Keratinocyte (primary cell): ENCODE measurements at regions not wholly inside any gene's neighbourhood (a gene's known extent, or its start where the extent isn't known, plus 50 kb on each side); places are given as distances from the start of the nearest gene placed in this dataset.

Source experiments
- EZH2 ChIP-seq: IDR thresholded peaks from one replicate; pipeline ENCODE4 v1.6.1; 2012; ENCODE audit warnings: inconsistent platforms, mild to moderate bottlenecking, low read length, moderate library complexity
- TF ChIP-seq, protein P1 (sequence below), 3 experiments: IDR thresholded peaks in 1 of 3; conservative IDR thresholded peaks in 1 of 3; optimal IDR thresholded peaks in 1 of 3; 2 replicates in 2 of 3; 3 replicates in 1 of 3; pipeline versions ENCODE3 to v1.5.1; 2011; ENCODE audit warnings: low read length in 3 of 3, mild to moderate bottlenecking in 3 of 3, moderate library complexity in 2 of 3, control low read depth in 1 of 3, inconsistent platforms in 1 of 3; ENCODE audit not compliant: insufficient read depth in 2 of 3; ENCODE audit errors: extremely low read depth in 1 of 3

DNA sequence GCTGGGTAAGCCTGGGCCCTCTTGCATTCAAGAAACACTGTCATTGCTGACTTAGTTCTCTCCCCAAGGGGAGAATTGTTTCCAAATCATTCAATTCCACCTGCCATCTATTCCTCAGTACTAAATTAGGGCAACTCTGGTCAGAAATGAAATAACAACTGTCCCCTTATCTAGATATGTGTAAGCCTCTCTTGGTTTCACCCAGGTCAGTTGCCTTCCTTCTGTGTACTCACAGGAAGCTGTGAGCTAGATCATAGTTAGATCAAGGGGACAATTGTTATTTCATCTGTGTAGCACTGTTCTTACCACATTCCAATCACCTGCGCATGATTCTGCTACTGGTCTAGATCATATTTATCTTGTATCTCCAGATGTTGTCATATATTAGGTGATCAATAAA lies 483.0 kb upstream of the SORCS1 start:
- no peak for TF ChIP-seq EZH2
- TF ChIP-seq, protein P1, sequence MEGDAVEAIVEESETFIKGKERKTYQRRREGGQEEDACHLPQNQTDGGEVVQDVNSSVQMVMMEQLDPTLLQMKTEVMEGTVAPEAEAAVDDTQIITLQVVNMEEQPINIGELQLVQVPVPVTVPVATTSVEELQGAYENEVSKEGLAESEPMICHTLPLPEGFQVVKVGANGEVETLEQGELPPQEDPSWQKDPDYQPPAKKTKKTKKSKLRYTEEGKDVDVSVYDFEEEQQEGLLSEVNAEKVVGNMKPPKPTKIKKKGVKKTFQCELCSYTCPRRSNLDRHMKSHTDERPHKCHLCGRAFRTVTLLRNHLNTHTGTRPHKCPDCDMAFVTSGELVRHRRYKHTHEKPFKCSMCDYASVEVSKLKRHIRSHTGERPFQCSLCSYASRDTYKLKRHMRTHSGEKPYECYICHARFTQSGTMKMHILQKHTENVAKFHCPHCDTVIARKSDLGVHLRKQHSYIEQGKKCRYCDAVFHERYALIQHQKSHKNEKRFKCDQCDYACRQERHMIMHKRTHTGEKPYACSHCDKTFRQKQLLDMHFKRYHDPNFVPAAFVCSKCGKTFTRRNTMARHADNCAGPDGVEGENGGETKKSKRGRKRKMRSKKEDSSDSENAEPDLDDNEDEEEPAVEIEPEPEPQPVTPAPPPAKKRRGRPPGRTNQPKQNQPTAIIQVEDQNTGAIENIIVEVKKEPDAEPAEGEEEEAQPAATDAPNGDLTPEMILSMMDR (optimal IDR thresholded peaks at IDR 0.05 in 1 of 3, IDR thresholded peaks at IDR 0.05 in 1 of 3, conservative IDR thresholded peaks at IDR 0.05 in 1 of 3; ENCODE audit: extremely low read depth in 1 of 3, insufficient read depth in 2 of 3, low read length in 3 of 3), result no peak
